GM23248 (cell line): ENCODE measurements at regions not wholly inside any gene's neighbourhood (a gene's known extent, or its start where the extent isn't known, plus 50 kb on each side); places are given as distances from the start of the nearest gene placed in this dataset.

ENCODE experiments used
- DNase-seq: peaks from one replicate; pipeline ENCODE4 v3.0.0-alpha.2; 2015
- H2AFZ ChIP-seq: fragments of 200-600 bp; sonication (generic); 2 replicates; pipeline ENCODE4 v1.6.1; 2016; ENCODE audit warnings: antibody characterized with exemption
- H3F3A ChIP-seq: fragments of 200-600 bp; sonication (generic); 2 replicates; pipeline ENCODE4 v1.6.1; 2016; ENCODE audit warnings: mild to moderate bottlenecking, antibody characterized with exemption, mixed run types; ENCODE audit not compliant: insufficient read depth
- H3K27ac ChIP-seq: fragments of 200-600 bp; sonication (generic); 2 replicates; pipeline ENCODE4 v1.5.1; 2016; ENCODE audit warnings: mild to moderate bottlenecking
- H3K27me3 ChIP-seq: fragments of 200-600 bp; sonication (generic); replicated peaks from 2 replicates; pipeline ENCODE4 v1.6.1; 2016; ENCODE audit warnings: mild to moderate bottlenecking; ENCODE audit not compliant: insufficient read depth
- H3K36me3 ChIP-seq: fragments of 200-600 bp; sonication (generic); 2 replicates; pipeline ENCODE4 v1.6.1; 2016; ENCODE audit warnings: low read depth, mild to moderate bottlenecking
- H3K4me1 ChIP-seq: fragments of 200-600 bp; sonication (generic); 2 replicates; pipeline ENCODE4 v1.6.1; 2016; ENCODE audit warnings: mild to moderate bottlenecking; ENCODE audit not compliant: insufficient read depth
- H3K4me2 ChIP-seq: fragments of 200-600 bp; sonication (generic); one replicate; pipeline ENCODE4 v1.6.1; 2016; ENCODE audit warnings: mild to moderate bottlenecking; ENCODE audit not compliant: unreplicated experiment
- H3K4me3 ChIP-seq: fragments of 200-600 bp; sonication (generic); 2 replicates; pipeline ENCODE4 v1.5.1; 2016; ENCODE audit warnings: mild to moderate bottlenecking
- H3K79me2 ChIP-seq: fragments of 200-600 bp; sonication (generic); 2 replicates; pipeline ENCODE4 v1.6.1; 2016; ENCODE audit warnings: mild to moderate bottlenecking; ENCODE audit not compliant: insufficient read depth
- H3K9ac ChIP-seq: fragments of 200-600 bp; sonication (generic); 2 replicates; pipeline ENCODE4 v1.6.1; 2016; ENCODE audit warnings: mild to moderate bottlenecking
- H3K9me2 ChIP-seq: fragments of 200-600 bp; sonication (generic); 2 replicates; pipeline ENCODE4 v1.6.1; 2016; ENCODE audit warnings: mixed run types, mild to moderate bottlenecking, moderate library complexity; ENCODE audit not compliant: insufficient read depth
- H3K9me3 ChIP-seq: fragments of 200-600 bp; sonication (generic); one replicate; pipeline ENCODE4 v1.6.1; 2017; ENCODE audit warnings: low read depth
- H4K20me1 ChIP-seq: fragments of 200-600 bp; sonication (generic); 2 replicates; pipeline ENCODE4 v1.6.0; 2016; ENCODE audit not compliant: insufficient read depth
- EZH2 ChIP-seq: fragments of 200-600 bp; sonication (generic); IDR thresholded peaks from 2 replicates; pipeline ENCODE4 v1.6.1; 2018; ENCODE audit warnings: antibody characterized with exemption, mild to moderate bottlenecking; ENCODE audit not compliant: insufficient read depth, poor library complexity, severe bottlenecking
- EZH2phosphoT487 ChIP-seq: fragments of 200-600 bp; sonication (generic); IDR thresholded peaks from 2 replicates; pipeline ENCODE4 v1.6.1; 2018; ENCODE audit warnings: antibody characterized with exemption, moderate library complexity, mild to moderate bottlenecking, low read depth; ENCODE audit not compliant: insufficient read depth
- WGBS, 2 experiments: methylation state at CpG; one replicate each; pipeline ENCODE4 v1.1.6; 2015 to 2017; ENCODE audit warnings: low lambda C conversion rate in 2 of 2, low coverage in 1 of 2; ENCODE audit errors: missing lambda C conversion rate in 2 of 2; 5-methylcytosine and 5-hydroxymethylcytosine counted together
- in situ Hi-C: fragments of 300-500 bp; cut with MboI; formaldehyde crosslinking; loops from 2 replicates; pipeline ENCODE4 v1.15.0; 2020

DNA sequence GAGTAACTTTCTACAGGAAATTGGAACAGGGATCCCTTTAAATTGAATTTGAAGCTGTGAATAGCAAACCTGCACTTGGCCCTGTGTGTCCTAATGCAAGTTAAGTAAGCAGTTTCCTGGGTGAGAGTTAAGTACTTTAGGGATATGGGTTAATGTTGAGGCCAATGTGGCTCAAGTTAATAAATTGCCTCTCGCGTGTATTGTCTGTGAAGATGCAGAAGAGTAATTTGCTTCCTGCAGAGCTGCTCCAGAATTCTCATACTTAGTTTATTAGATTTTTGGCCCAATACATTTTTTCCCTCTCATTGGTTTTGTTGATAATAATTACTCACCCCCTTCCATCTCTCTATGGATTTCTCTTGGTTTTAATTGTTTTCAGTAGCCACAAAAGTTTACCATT, 86.5 kb downstream of the SLC25A47 start:
- no peak overlapping the region for H3K27ac ChIP-seq
- H3F3A ChIP-seq, result no peaks in the 10 kb centered on the region
- no peaks in the 10 kb centered on the region; the same call in none of the 2 replicates for H4K20me1 ChIP-seq
- in situ Hi-C loops, result loop anchor here (25.0 kb wide), 3 partner anchors 228 to 1228 kb away; partner anchors contain the start of gene MEG3
- no peak overlapping the region for H2AFZ ChIP-seq
- no peaks in the 10 kb centered on the region for H3K9me3 ChIP-seq
- DNase-seq, result no peak
- H3K36me3 ChIP-seq, result no peaks in the 10 kb centered on the region
- no peak overlapping the region for H3K9ac ChIP-seq
- H3K4me2 ChIP-seq, result no peak overlapping the region
- H3K27me3 ChIP-seq, result no peaks in the 10 kb centered on the region
- no peaks in the 10 kb centered on the region for H3K4me1 ChIP-seq
- whole genome bisulfite sequencing, 2 experiments, result 42 to 57% methylated on average over 2 of the region's 2 CpGs
- H3K4me3 ChIP-seq, result no peak overlapping the region
- TF ChIP-seq EZH2, result no peak
- no peak for TF ChIP-seq EZH2phosphoT487
- H3K79me2 ChIP-seq, result peaks cover 9% of the 10 kb centered on the region; the same call in 1 of the 2 replicates
- no peaks in the 10 kb centered on the region for H3K9me2 ChIP-seq

DNA sequence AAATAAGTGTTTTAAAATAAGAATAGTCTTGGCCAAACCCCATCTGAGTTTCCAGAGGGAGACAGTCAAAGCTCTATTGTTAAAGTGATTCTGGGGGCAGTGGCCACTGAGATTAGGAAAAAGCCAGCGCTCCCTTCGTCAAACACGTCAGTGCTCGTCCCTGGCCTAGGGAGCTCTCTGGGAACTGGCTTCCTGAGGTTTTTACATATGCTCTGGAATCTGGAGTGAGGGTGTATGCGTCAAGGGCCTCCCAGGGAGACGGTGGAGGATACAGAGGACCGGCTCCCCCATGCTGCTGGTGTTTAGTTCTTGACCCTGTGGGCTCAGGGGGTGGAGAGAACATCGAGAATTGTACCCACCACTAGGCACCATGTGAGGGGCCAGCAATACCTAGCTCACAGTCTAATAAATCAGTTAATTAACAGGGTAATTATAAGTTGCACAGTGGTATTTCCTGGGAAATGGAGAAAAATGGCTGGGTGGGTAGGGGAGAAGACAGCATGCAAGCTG, 87.0 kb downstream of the SLC25A47 start:
- H3K27ac ChIP-seq, result no peak overlapping the region
- H3K27me3 ChIP-seq, result no peaks in the 10 kb centered on the region
- no peak overlapping the region for H2AFZ ChIP-seq
- H3K4me2 ChIP-seq, result no peak overlapping the region
- no peaks in the 10 kb centered on the region for H3K36me3 ChIP-seq
- no peak for DNase-seq
- no peak overlapping the region for H3K9ac ChIP-seq
- H4K20me1 ChIP-seq, result no peaks in the 10 kb centered on the region; the same call in none of the 2 replicates
- TF ChIP-seq EZH2phosphoT487 (no peak), EZH2 (no peak)
- H3K9me3 ChIP-seq, result no peaks in the 10 kb centered on the region
- H3K4me1 ChIP-seq, result no peaks in the 10 kb centered on the region
- in situ Hi-C loops, result loop anchor here (25.0 kb wide), 3 partner anchors 227 to 1227 kb away; partner anchors contain the start of gene MEG3
- no peaks in the 10 kb centered on the region for H3F3A ChIP-seq
- no peaks in the 10 kb centered on the region for H3K9me2 ChIP-seq
- WGBS, 2 experiments, result 89 to 92% methylated on average over 8 of the region's 8 CpGs
- no peak overlapping the region for H3K4me3 ChIP-seq
- H3K79me2 ChIP-seq, result peaks cover 9% of the 10 kb centered on the region; the same call in 1 of the 2 replicates

DNA sequence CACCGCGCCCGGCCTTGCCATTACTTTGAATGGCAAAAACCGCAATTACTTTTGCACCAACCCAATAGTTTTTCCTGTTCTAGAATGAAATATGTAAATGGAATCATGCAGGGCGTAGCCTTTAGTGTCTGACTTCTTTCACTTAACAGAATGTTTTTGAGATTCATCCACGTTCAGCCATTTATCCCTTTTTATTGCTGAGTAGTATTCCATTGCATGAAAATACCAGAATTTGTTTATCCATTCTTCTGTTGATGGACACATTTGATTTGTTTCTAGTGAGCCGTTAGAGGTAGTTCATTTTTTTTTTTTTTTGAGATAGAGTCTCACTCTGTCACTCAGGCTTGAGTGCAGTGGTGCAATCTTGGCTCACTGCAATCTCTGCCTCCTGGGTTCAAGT, 90.6 kb downstream of the SLC25A47 start:
- no peak overlapping the region for H3K27ac ChIP-seq
- no peaks in the 10 kb centered on the region for H3K9me2 ChIP-seq
- in situ Hi-C loops, result loop anchor here (25.0 kb wide), 3 partner anchors 224 to 1224 kb away; partner anchors contain the start of gene MEG3
- H3K4me3 ChIP-seq, result no peak overlapping the region
- no peak overlapping the region for H3K9ac ChIP-seq
- H3K4me1 ChIP-seq, result peaks cover 17% of the 10 kb centered on the region
- H3K79me2 ChIP-seq, result peaks cover 9% of the 10 kb centered on the region; the same call in 1 of the 2 replicates
- H3K36me3 ChIP-seq, result no peaks in the 10 kb centered on the region
- no peak for TF ChIP-seq EZH2
- TF ChIP-seq EZH2phosphoT487, result no peak
- H3K4me2 ChIP-seq, result no peak overlapping the region
- no peaks in the 10 kb centered on the region for H3K9me3 ChIP-seq
- no peak overlapping the region for H2AFZ ChIP-seq
- DNase-seq, result no peak
- peaks cover 3% of the 10 kb centered on the region; the same call in 1 of the 2 replicates for H3F3A ChIP-seq
- 90 to 95% methylated on average over 7 of the region's 7 CpGs for WGBS, 2 experiments
- H3K27me3 ChIP-seq, result no peaks in the 10 kb centered on the region
- no peaks in the 10 kb centered on the region; the same call in 1 of the 2 replicates for H4K20me1 ChIP-seq

DNA sequence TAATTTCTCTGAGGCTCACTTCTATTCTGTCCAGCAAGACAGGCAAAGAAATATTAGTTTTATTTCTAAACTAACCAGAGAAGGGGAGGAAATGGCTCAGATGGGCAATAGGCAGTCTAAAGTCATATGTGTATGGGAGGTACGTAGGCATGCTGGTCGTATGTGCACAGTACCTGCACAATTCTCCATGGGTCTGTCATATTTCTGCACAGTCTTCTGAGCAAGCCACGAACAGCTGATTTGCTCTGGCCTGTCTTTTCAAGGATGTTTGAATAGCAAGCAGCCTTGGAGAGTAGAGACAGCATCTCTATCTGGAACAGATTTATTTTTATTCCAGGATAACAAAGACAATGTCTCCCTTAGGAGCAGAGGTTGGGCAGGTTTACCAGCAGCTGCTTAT, 92.1 kb downstream of the SLC25A47 start:
- Histone ChIP-seq H3K4me3 (no peak overlapping the region), H3K4me2 (no peak overlapping the region), H4K20me1 (no peaks in the 10 kb centered on the region), H3K4me1 (peaks cover 17% of the 10 kb centered on the region), H3K9me2 (no peaks in the 10 kb centered on the region), H3K27ac (no peak overlapping the region), H3F3A (peaks cover 3% of the 10 kb centered on the region; the same call in 1 of the 2 replicates), H3K36me3 (no peaks in the 10 kb centered on the region), H3K27me3 (no peaks in the 10 kb centered on the region), H2AFZ (no peak overlapping the region), H3K9ac (no peak overlapping the region), H3K9me3 (no peaks in the 10 kb centered on the region), H3K79me2 (peaks cover 16% of the 10 kb centered on the region; the same call in 1 of the 2 replicates)
- in situ Hi-C loops, result loop anchor here (25.0 kb wide), 3 partner anchors 222 to 1222 kb away; partner anchors contain the start of gene MEG3
- no peak for TF ChIP-seq EZH2phosphoT487
- no peak for TF ChIP-seq EZH2
- 97 to 98% methylated on average over 3 of the region's 3 CpGs for WGBS, 2 experiments
- DNase-seq, result no peak
